CD4-positive, alpha-beta T cell (primary cell): ENCODE measurements at regions not wholly inside any gene's neighbourhood (a gene's known extent, or its start where the extent isn't known, plus 50 kb on each side); places are given as distances from the start of the nearest gene placed in this dataset.

Experiments
- ATAC-seq: fragments of 200-7000 bp; cut with Tn5 transposase; one replicate; pipeline ENCODE4 v1.10.0; 2022; ENCODE audit warnings: mild to moderate bottlenecking; ENCODE audit not compliant: poor library complexity
- CTCF ChIA-PET: fragments of 350-600 bp; sonication (Branson Sonifier 250); formaldehyde crosslinking; loops from one replicate; lab custom pipeline; 2021; ENCODE audit warnings: antibody characterized with exemption, inconsistent platforms; lab: Charles Lee
- POLR2A ChIA-PET: fragments of 350-600 bp; sonication (Branson Sonifier 250); formaldehyde crosslinking; loops from one replicate; lab custom pipeline; 2021; ENCODE audit warnings: antibody characterized with exemption, inconsistent platforms; lab: Charles Lee
- DNase-seq, 14 experiments: peaks; one replicate each; pipeline ENCODE4 v3.0.0-alpha.2; 2013 to 2020; ENCODE audit warnings: mixed read lengths in 2 of 14
- H3K27ac ChIP-seq, 2 donors: one replicate each; pipeline versions ENCODE4 v1.5.1 to v1.7.0; 2013; ENCODE audit warnings: low read length in 2 of 2, low read depth in 1 of 2, mild to moderate bottlenecking in 1 of 2
- H3K27me3 ChIP-seq, 2 experiments: 1 replicate in 1 of 2; 2 replicates in 1 of 2; pipeline versions ENCODE4 v1.6.1 to v1.7.0; 2013; ENCODE audit warnings: low read length in 2 of 2, control low read depth in 1 of 2, mild to moderate bottlenecking in 1 of 2, moderate library complexity in 1 of 2; ENCODE audit not compliant: insufficient read depth in 2 of 2, control insufficient read depth in 1 of 2
- H3K36me3 ChIP-seq: one replicate; pipeline ENCODE4 v1.6.1; 2013; ENCODE audit warnings: low read length, control low read depth; ENCODE audit not compliant: insufficient read depth
- H3K4me1 ChIP-seq: one replicate; pipeline ENCODE4 v1.6.1; 2013; ENCODE audit warnings: low read length, control low read depth; ENCODE audit not compliant: insufficient read depth
- H3K4me3 ChIP-seq: one replicate; pipeline ENCODE4 v1.5.1; 2013; ENCODE audit warnings: mild to moderate bottlenecking, low read length, moderate library complexity
- H3K9me3 ChIP-seq, 2 experiments: 1 replicate in 1 of 2; 2 replicates in 1 of 2; pipeline versions ENCODE4 v1.6.1 to v1.7.0; 2013; ENCODE audit warnings: low read length in 2 of 2, mild to moderate bottlenecking in 2 of 2, control low read depth in 1 of 2, moderate library complexity in 1 of 2; ENCODE audit not compliant: control insufficient read depth in 1 of 2, insufficient read depth in 1 of 2
- H3K27ac Mint-ChIP-seq: one replicate; pipeline ENCODE4 v1.8.0; 2020; ENCODE audit warnings: mixed read lengths
- H3K27me3 Mint-ChIP-seq: one replicate; pipeline ENCODE4 v1.8.0; 2021; ENCODE audit warnings: mixed read lengths
- H3K36me3 Mint-ChIP-seq: one replicate; pipeline ENCODE4 v1.8.0; 2021; ENCODE audit warnings: low read depth, mixed read lengths
- H3K4me1 Mint-ChIP-seq: one replicate; pipeline ENCODE4 v1.8.0; 2021; ENCODE audit warnings: low read depth, mixed read lengths
- H3K4me3 Mint-ChIP-seq: one replicate; pipeline ENCODE4 v1.8.0; 2020; ENCODE audit warnings: mild to moderate bottlenecking, mixed read lengths
- H3K9me3 Mint-ChIP-seq: one replicate; pipeline ENCODE4 v1.8.0; 2020; ENCODE audit warnings: mixed read lengths
- intact Hi-C, 2 experiments: fragments of 100-400 bp; cut with DNase I in 1 of 2; cut with micrococcal nuclease in 1 of 2; formaldehyde crosslinking; loops; one replicate each; pipeline versions ENCODE4 v1.15.1 to v1.9.0; 2023 to 2025; cut with DNase I, micrococcal nuclease
- TF ChIP-seq, protein P1 (sequence below): fragments of 200-600 bp; IDR thresholded peaks from one replicate; pipeline ENCODE4 v1.8.0; 2022; ENCODE audit warnings: antibody characterized with exemption, mild to moderate bottlenecking

DNA sequence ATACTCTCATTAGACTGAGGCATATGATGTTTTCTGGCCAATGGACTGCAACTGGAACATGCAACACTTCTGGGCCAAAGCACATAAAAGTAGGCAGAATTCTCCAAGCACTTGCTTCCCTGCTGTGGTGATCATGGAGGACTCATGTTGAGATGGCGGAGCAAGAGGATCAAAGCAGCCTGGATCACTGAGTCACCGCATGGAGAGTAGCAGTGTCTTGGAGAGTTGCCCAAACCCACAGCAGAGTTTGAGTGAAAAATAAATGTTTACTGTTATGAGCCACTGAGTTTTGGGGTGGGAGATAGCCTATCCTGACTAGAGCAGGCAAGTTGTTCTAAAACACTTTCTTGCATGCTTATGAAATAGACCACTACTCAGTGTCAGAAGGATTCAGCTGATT lies 359.5 kb downstream of the ZNF521 start:
- Histone ChIP-seq H3K27me3 (no peaks in the 10 kb centered on the region), H3K36me3 (no peaks in the 10 kb centered on the region), H3K4me3 (no peak overlapping the region), H3K4me1 (no peaks in the 10 kb centered on the region), H3K9me3 (no peaks in the 10 kb centered on the region), H3K27ac (no peak overlapping the region)
- POLR2A ChIA-PET: no interaction called here
- Mint-ChIP-seq H3K4me1 (no peaks in the 10 kb centered on the region), H3K9me3 (peaks cover 2% of the 10 kb centered on the region), H3K27me3 (no peaks in the 10 kb centered on the region), H3K36me3 (no peaks in the 10 kb centered on the region), H3K27ac (no peak overlapping the region), H3K4me3 (no peak overlapping the region)
- TF ChIP-seq, protein P1, sequence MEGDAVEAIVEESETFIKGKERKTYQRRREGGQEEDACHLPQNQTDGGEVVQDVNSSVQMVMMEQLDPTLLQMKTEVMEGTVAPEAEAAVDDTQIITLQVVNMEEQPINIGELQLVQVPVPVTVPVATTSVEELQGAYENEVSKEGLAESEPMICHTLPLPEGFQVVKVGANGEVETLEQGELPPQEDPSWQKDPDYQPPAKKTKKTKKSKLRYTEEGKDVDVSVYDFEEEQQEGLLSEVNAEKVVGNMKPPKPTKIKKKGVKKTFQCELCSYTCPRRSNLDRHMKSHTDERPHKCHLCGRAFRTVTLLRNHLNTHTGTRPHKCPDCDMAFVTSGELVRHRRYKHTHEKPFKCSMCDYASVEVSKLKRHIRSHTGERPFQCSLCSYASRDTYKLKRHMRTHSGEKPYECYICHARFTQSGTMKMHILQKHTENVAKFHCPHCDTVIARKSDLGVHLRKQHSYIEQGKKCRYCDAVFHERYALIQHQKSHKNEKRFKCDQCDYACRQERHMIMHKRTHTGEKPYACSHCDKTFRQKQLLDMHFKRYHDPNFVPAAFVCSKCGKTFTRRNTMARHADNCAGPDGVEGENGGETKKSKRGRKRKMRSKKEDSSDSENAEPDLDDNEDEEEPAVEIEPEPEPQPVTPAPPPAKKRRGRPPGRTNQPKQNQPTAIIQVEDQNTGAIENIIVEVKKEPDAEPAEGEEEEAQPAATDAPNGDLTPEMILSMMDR: no peak
- CTCF ChIA-PET: no interaction called here
- DNase-seq: no peak
- intact Hi-C loops: no loop called here
- no peak for ATAC-seq

DNA sequence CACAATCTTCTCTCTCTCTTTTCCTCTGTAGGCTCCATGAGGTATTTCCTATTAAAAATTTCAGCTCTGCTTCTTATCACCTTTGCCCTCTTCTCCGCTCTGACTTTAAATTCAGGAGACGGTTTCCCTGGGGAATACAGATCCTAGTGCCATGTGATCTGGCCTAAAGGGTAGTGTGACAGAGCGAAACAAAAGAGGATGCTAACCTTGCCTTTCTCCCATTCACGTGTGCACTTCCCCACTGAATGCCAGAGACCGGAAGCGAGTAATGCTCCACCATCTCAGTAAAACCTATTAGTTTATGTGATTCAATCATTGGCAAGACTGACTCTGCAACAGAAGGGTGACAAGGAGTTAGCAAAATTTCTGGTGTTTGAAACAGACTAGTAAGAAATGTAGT lies 358.3 kb downstream of the ZNF521 start:
- POLR2A ChIA-PET: no interaction called here
- Histone ChIP-seq H3K4me1 (no peaks in the 10 kb centered on the region), H3K27me3 (no peaks in the 10 kb centered on the region), H3K27ac (no peak overlapping the region), H3K9me3 (no peaks in the 10 kb centered on the region), H3K36me3 (no peaks in the 10 kb centered on the region), H3K4me3 (no peak overlapping the region)
- CTCF ChIA-PET: no interaction called here
- intact Hi-C loops: no loop called here
- no peaks in the 10 kb centered on the region for H3K27me3 Mint-ChIP-seq
- no peak for ATAC-seq
- no peak for DNase-seq
- TF ChIP-seq, protein P1: no peak
- peaks cover 4% of the 10 kb centered on the region for H3K9me3 Mint-ChIP-seq
- H3K36me3 Mint-ChIP-seq: no peaks in the 10 kb centered on the region
- H3K4me3 Mint-ChIP-seq: no peak overlapping the region
- no peaks in the 10 kb centered on the region for H3K4me1 Mint-ChIP-seq
- no peak overlapping the region for H3K27ac Mint-ChIP-seq

DNA sequence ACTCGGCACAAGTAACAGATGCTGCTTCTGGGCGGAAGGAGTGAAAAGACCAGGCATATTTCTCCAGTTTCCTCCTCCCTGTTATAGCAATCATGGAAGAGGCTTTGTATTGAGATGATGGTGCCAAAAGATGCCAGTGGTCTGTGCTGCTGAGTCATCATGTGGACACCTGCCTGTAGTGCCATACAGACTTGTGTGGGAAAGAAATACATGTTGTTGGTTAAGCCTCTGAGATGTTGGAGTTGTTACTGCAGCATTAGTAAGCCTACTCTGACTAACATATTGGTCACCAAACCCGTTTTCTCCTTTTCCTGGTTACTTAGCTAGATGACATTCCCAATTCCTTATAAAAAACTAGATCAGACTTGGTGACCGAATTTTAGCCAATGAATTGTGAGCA lies 356.9 kb downstream of the ZNF521 start:
- intact Hi-C loops: no loop called here
- no peak overlapping the region for H3K4me3 Mint-ChIP-seq
- H3K27ac Mint-ChIP-seq: no peak overlapping the region
- H3K9me3 ChIP-seq: no peaks in the 10 kb centered on the region
- no peaks in the 10 kb centered on the region for H3K4me1 Mint-ChIP-seq
- H3K9me3 Mint-ChIP-seq: peaks cover 10% of the 10 kb centered on the region
- H3K4me3 ChIP-seq: no peak overlapping the region
- no peaks in the 10 kb centered on the region for H3K27me3 ChIP-seq
- TF ChIP-seq, protein P1: no peak
- CTCF ChIA-PET: no interaction called here
- DNase-seq (no peak), ATAC-seq (no peak)
- H3K36me3 Mint-ChIP-seq: no peaks in the 10 kb centered on the region
- H3K27me3 Mint-ChIP-seq: no peaks in the 10 kb centered on the region
- no peak overlapping the region for H3K27ac ChIP-seq
- no peaks in the 10 kb centered on the region for H3K4me1 ChIP-seq
- no peaks in the 10 kb centered on the region for H3K36me3 ChIP-seq
- POLR2A ChIA-PET: no interaction called here
